ENCODE measurements at regions not wholly inside any gene's neighbourhood (a gene's known extent, or its start where the extent isn't known, plus 50 kb on each side); places are given as distances from the start of the nearest gene placed in this dataset.

DNA sequence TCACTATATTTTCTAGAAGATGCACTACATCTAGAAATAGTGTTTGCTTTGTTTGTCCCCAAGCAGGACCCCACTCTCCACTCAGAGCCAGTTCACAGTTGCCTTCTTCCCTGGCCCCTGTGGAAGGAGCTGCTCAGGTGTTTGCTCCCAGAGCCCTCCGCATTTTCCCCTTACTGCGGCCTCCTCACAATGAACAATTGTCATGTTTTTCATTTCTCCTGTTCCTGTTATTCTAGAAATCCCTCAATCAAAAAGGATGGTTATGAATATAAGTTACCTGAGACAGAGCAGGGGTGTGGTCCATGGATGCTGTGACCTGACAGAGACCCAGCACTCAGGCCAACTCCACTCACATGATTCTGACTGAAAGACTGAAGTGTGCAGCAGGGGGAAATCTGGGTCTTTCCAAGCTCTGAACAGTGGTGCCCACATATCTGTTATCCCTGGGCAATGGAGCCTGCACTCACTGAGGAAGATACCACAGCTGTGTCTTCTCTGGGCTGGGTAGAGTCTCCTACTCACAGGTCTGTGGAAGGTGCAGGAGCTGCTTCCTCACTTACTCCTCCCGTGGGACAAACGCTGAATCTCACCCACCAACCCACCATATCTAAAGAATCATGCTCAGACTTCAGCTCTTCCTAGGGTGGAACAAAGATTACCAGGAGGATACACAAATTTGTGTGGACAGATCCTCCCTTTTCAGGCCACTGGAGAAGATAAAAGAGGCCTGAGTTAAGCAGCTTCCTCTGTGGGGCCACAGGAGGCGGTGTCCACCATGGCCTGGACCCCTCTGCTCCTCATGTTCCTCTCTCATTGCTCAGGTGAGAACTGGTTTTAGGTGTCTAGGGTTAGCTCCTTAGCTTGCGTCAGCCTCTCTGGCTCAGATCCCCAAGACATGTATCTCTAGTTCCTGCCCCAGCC, 87.1 kb upstream of the TOP3B start:
- no peaks in the 10 kb centered on the region for H3K27me3 ChIP-seq
- TF ChIP-seq EP300 (IDR thresholded peaks at IDR 0.05) (no peak), POLR2A (IDR thresholded peaks at IDR 0.05) (no peak), POLR2AphosphoS5 (IDR thresholded peaks at IDR 0.05) (no peak)
- TF ChIP-seq, protein P1, sequence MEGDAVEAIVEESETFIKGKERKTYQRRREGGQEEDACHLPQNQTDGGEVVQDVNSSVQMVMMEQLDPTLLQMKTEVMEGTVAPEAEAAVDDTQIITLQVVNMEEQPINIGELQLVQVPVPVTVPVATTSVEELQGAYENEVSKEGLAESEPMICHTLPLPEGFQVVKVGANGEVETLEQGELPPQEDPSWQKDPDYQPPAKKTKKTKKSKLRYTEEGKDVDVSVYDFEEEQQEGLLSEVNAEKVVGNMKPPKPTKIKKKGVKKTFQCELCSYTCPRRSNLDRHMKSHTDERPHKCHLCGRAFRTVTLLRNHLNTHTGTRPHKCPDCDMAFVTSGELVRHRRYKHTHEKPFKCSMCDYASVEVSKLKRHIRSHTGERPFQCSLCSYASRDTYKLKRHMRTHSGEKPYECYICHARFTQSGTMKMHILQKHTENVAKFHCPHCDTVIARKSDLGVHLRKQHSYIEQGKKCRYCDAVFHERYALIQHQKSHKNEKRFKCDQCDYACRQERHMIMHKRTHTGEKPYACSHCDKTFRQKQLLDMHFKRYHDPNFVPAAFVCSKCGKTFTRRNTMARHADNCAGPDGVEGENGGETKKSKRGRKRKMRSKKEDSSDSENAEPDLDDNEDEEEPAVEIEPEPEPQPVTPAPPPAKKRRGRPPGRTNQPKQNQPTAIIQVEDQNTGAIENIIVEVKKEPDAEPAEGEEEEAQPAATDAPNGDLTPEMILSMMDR (IDR thresholded peaks at IDR 0.05), result no peak
- WGBS, 2 donors, result 86 to 90% methylated on average over 6 of the region's 6 CpGs
- no peak overlapping the region for H3K27ac ChIP-seq
- H3K4me3 ChIP-seq, result no peak overlapping the region
- no peaks in the 10 kb centered on the region for H3K9me3 ChIP-seq
- H3K36me3 ChIP-seq, result no peaks in the 10 kb centered on the region
- H3K4me1 ChIP-seq, result no peaks in the 10 kb centered on the region
- intact Hi-C loops (cut with DNase I), result no loop called here
- no peak for DNase-seq

DNA sequence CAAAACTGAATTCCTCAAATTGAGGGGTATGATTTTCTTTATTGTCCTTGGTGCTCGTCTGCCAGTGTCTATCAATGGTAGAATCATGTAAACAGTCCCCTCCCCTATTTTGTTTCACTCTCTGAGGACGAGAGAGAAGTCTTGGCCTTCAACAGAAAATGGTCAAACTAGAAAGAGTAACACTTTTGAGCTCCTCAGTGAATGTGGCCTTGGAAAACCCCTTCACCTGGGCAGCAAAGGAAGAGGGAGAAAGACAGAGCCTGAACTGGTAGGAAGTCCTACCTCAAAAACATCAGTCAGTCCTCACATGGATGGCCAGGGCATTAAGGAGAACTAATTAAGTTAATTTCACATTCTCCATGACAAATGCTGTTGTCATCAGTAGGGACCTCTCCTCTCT, 86.1 kb upstream of the TOP3B start:
- no peaks in the 10 kb centered on the region for H3K4me1 ChIP-seq
- H3K27ac ChIP-seq, result no peak overlapping the region
- WGBS, 2 donors, result 56 to 65% methylated on average over 2 of the region's 2 CpGs
- no peak overlapping the region for H3K4me3 ChIP-seq
- no peaks in the 10 kb centered on the region for H3K27me3 ChIP-seq
- DNase-seq, result no peak
- H3K36me3 ChIP-seq, result no peaks in the 10 kb centered on the region
- intact Hi-C loops (cut with DNase I), result no loop called here
- TF ChIP-seq, protein P1 (IDR thresholded peaks at IDR 0.05), result no peak
- no peak for TF ChIP-seq POLR2A (IDR thresholded peaks at IDR 0.05)
- no peak for TF ChIP-seq POLR2AphosphoS5 (IDR thresholded peaks at IDR 0.05)
- no peak for TF ChIP-seq EP300 (IDR thresholded peaks at IDR 0.05)
- H3K9me3 ChIP-seq, result no peaks in the 10 kb centered on the region

DNA sequence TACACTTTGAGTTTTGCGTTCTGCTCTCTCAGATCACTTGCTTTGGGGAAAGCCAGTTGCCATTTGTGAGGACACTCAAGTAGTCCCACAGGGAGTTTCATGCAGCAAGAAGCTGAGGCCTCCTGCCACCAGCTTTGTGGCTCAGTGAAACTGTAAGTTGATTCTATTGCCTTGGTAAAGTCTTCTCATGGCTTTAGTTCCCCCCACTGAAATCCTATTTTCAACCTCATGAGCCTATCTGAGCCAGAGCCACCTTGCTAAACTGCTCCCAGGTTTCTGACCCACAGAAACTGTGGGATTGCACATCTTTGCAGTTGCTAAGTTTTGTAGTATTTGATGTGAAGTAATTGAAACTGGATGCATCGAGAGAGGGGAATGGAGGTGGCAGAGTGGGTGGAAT, 85.4 kb upstream of the TOP3B start:
- WGBS, 2 donors, result 85 to 93% methylated on average over 2 of the region's 2 CpGs
- intact Hi-C loops (cut with DNase I), result no loop called here
- H3K27me3 ChIP-seq, result no peaks in the 10 kb centered on the region
- H3K27ac ChIP-seq, result no peak overlapping the region
- H3K36me3 ChIP-seq, result no peaks in the 10 kb centered on the region
- no peak for DNase-seq
- no peaks in the 10 kb centered on the region for H3K9me3 ChIP-seq
- H3K4me1 ChIP-seq, result no peaks in the 10 kb centered on the region
- H3K4me3 ChIP-seq, result no peak overlapping the region
- TF ChIP-seq EP300 (IDR thresholded peaks at IDR 0.05), result no peak
- TF ChIP-seq, protein P1 (IDR thresholded peaks at IDR 0.05), result no peak
- no peak for TF ChIP-seq POLR2AphosphoS5 (IDR thresholded peaks at IDR 0.05)
- no peak for TF ChIP-seq POLR2A (IDR thresholded peaks at IDR 0.05)

DNA sequence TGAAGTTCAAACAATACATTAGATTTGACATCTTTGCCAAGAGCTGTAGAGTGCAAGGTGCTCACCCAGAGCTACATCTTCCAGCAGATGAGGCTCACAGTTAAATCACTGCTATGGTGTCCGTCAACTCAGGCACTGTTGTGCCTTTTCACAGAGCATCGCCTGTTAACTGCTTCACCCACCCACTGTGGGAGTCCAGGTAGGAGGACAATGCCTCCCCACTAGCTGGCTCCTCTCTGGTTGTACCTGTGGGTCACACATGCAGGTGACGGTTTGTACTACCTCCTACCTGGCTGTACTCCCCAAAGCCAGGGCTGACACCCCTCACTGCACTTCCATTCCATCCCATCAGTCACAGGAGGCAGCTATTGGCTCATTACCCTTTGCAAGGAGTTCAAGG, 84.6 kb upstream of the TOP3B start:
- intact Hi-C loops (cut with DNase I), result no loop called here
- Histone ChIP-seq H3K27ac (no peak overlapping the region), H3K9me3 (no peaks in the 10 kb centered on the region), H3K36me3 (no peaks in the 10 kb centered on the region), H3K27me3 (no peaks in the 10 kb centered on the region), H3K4me1 (peaks cover 0 to under 1% (median 0%) of the 10 kb centered on the region in 4 donors), H3K4me3 (no peak overlapping the region)
- TF ChIP-seq EP300 (IDR thresholded peaks at IDR 0.05) (no peak), POLR2A (IDR thresholded peaks at IDR 0.05) (no peak), POLR2AphosphoS5 (IDR thresholded peaks at IDR 0.05) (no peak)
- TF ChIP-seq, protein P1 (IDR thresholded peaks at IDR 0.05), result no peak
- 88 to 89% methylated on average over 3 of the region's 3 CpGs for WGBS, 2 donors
- no peak for DNase-seq

Measured in sigmoid colon (tissue), 6 donors.